ENCODE measurements at regions not wholly inside any gene's neighbourhood (a gene's known extent, or its start where the extent isn't known, plus 50 kb on each side); places are given as distances from the start of the nearest gene placed in this dataset.

DNA sequence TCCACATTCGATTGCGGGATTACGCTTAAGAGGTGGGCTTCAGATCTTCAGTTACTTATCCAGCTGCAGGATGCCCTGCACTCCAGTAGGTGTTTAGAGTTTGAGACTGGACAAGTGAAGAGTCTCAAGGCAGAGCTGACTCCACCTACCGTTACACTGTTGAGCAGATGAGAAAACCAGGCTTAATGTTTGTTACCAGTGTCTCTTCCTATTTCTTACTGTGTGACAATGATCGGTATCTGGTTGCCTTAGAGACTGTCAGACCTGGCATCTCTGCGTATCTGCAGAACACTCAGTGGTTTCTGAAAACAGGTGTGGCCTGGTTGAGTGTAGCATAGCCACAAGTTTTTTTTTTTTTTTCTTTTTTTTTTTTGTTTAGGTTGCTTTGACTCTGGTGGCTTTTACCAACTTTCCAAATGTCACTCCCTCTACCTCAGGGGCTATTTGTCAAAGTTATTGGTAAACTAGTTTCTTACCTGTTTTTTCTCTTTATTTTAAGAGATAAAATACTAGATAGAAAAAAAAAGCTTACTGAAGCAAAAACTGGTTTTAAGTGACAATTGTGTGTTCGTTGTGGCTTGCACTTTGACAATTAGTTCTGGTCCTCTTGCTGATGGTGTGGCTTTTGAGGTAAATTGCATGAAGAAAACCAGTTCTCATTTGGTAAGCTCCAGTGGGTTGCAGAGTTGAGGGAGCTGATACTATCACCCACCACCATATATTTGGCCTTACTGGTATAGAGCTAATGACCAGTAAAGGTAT is 284.8 kb downstream of the ETS1 start:
- Histone ChIP-seq H3K9me3 (no peaks in the 10 kb centered on the region), H3K36me3 (no peaks in the 10 kb centered on the region), H3K4me3 (no peak overlapping the region), H3K27ac (no peak overlapping the region), H3K27me3 (no peaks in the 10 kb centered on the region), H3K4me1 (peaks cover 0 to 15% of the 10 kb centered on the region in 2 donors)
- no peak for DNase-seq (ENCODE audit: low spot score)
- TF ChIP-seq, protein P1, sequence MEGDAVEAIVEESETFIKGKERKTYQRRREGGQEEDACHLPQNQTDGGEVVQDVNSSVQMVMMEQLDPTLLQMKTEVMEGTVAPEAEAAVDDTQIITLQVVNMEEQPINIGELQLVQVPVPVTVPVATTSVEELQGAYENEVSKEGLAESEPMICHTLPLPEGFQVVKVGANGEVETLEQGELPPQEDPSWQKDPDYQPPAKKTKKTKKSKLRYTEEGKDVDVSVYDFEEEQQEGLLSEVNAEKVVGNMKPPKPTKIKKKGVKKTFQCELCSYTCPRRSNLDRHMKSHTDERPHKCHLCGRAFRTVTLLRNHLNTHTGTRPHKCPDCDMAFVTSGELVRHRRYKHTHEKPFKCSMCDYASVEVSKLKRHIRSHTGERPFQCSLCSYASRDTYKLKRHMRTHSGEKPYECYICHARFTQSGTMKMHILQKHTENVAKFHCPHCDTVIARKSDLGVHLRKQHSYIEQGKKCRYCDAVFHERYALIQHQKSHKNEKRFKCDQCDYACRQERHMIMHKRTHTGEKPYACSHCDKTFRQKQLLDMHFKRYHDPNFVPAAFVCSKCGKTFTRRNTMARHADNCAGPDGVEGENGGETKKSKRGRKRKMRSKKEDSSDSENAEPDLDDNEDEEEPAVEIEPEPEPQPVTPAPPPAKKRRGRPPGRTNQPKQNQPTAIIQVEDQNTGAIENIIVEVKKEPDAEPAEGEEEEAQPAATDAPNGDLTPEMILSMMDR (IDR thresholded peaks at IDR 0.05): no peak

DNA sequence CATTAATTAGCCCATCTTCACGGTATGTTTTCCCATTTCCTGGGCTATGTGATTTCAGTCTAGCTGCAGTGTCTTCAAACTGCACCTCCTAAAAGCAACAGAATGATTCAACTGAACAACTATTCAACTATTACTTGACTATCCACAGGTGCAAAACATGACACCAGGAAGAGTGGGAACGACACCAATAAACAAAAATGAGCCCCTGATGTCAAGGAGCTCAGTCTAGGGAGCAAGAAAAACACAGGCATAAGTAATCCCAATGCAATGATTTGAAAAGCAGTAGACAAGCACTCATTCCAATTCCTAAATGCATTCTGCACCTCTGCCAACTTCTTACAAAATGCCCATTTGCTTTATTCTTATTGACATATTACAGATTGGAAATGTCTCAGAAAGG is 285.6 kb downstream of the ETS1 start:
- H3K36me3 ChIP-seq: no peaks in the 10 kb centered on the region
- H3K4me3 ChIP-seq: no peak overlapping the region
- H3K4me1 ChIP-seq: peaks cover 0 to 16% of the 10 kb centered on the region in 2 donors
- no peak for DNase-seq (ENCODE audit: low spot score)
- no peaks in the 10 kb centered on the region for H3K9me3 ChIP-seq
- TF ChIP-seq, protein P1 (IDR thresholded peaks at IDR 0.05): no peak
- no peaks in the 10 kb centered on the region for H3K27me3 ChIP-seq
- H3K27ac ChIP-seq: no peak overlapping the region

DNA sequence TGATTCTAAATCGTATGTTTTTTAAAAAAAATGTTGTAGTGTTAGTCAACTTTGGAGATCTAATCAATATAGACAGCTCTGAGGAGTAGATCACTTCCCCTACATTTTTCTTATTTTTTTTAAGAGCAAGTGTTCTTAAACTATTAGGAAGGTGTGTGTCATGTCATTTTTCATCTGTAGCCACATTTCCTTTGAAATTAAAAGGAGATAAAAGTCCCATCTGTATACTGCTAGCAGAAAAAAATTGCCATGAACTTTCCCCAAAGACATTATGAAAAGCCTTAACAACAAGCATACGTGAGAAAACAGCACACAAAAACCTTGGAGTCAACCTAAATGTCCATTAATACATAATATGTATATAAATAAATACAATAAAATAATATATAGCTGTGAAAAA is 286.6 kb downstream of the ETS1 start:
- no peak for DNase-seq (ENCODE audit: low spot score)
- TF ChIP-seq, protein P1 (IDR thresholded peaks at IDR 0.05): no peak
- Histone ChIP-seq H3K36me3 (no peaks in the 10 kb centered on the region), H3K9me3 (no peaks in the 10 kb centered on the region), H3K27ac (no peak overlapping the region), H3K27me3 (no peaks in the 10 kb centered on the region), H3K4me3 (no peak overlapping the region), H3K4me1 (peaks cover 0 to 20% of the 10 kb centered on the region in 2 donors)

DNA sequence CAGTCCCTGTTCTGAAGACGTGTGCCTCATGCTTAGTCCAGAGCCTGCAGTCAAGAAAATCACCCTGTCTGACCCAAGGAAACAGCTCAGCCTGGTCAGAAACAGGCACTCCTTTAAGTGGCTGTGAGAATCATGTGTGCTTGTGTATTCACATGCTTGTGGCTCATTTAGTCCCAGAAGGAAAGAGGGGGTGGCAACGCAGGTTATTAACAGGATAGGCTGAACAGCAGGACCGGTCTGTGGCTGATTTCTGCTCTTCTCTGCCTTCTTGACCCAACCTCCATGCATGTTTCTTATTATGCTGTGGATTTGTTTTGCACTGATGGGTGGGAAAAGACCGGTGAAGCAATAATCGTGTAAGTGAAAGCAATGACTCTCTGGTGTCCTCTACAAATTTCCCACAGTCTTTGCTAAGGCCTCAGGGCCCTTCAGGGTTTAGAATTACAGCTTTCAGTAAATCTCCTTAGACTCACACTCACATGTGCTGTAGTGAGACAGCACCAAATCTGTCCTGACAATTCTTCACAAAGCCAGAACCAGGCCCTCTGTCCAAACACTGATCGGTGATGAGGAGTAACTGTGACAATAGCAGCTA is 288.1 kb downstream of the ETS1 start:
- TF ChIP-seq, protein P1 (IDR thresholded peaks at IDR 0.05): no peak
- H3K27ac ChIP-seq: peak overlapping the region; percentile 27 to 57
- H3K4me1 ChIP-seq: peaks cover 0 to 23% of the 10 kb centered on the region in 2 donors

DNA sequence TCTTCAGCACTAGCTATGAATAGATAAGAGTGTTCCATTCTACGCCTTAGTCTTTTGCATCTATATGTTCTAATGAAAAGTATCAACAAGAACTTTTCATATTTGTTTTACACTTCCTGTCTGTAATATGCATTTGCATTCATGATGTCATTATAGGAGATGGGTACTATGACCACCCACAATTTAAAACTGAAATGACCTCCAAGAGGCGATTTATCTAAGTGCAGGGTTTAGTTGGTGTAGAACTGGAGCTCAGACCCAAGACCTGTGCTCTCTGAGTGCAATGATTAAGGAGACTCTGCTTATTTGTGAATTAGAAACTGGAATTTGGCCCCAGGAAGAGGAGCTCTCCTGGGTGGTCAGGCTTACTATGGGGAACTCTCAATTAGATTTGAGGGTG is 289.1 kb downstream of the ETS1 start:
- Histone ChIP-seq H3K27ac (peak overlapping the region; percentile 27 to 57), H3K36me3 (no peaks in the 10 kb centered on the region), H3K9me3 (no peaks in the 10 kb centered on the region), H3K4me1 (peaks cover 0 to 23% of the 10 kb centered on the region in 2 donors), H3K4me3 (no peak overlapping the region), H3K27me3 (no peaks in the 10 kb centered on the region)
- DNase-seq (ENCODE audit: low spot score): no peak
- TF ChIP-seq, protein P1 (IDR thresholded peaks at IDR 0.05): no peak

More for the DNA sequence above, 288.1 kb downstream of the ETS1 start:
- H3K4me3 ChIP-seq: no peak overlapping the region
- H3K27me3 ChIP-seq: no peaks in the 10 kb centered on the region
- DNase-seq (ENCODE audit: low spot score): no peak
- no peaks in the 10 kb centered on the region for H3K36me3 ChIP-seq
- H3K9me3 ChIP-seq: no peaks in the 10 kb centered on the region

All from right atrium auricular region (tissue), 2 donors.